ENCODE measurements at regions not wholly inside any gene's neighbourhood (a gene's known extent, or its start where the extent isn't known, plus 50 kb on each side); places are given as distances from the start of the nearest gene placed in this dataset.
"Not testable (repeated sequence)": the region's sequence is repeated elsewhere in the genome, so short reads cannot be mapped to it uniquely, and the experiment has no call there.

DNA sequence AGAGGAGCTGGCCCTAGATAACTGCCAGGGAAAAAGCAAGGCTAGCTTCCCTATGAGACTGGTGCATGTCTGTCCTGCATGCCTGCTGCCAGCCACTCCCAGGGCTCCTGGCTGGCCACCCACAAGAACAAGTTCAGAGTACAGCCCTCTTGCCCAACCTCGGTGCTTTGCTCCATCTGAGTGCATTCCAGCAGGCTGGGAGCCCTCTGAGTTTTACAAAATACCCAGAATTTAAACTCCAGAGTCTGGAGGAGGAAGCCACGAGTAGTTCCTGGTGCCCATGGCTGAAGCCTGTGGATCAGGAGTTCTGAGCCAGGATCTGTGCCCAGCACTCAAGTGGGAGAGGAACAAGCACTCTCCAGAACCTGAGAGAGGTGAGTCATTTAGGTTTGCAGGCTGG is 111.6 kb downstream of the MAGEE2 start:
- no peak for DNase-seq

- DNase-seq: no peak
These were observed 129.4 kb downstream of the MAGEE2 start for GRCh38 chrX:75655627-75656026.

DNA sequence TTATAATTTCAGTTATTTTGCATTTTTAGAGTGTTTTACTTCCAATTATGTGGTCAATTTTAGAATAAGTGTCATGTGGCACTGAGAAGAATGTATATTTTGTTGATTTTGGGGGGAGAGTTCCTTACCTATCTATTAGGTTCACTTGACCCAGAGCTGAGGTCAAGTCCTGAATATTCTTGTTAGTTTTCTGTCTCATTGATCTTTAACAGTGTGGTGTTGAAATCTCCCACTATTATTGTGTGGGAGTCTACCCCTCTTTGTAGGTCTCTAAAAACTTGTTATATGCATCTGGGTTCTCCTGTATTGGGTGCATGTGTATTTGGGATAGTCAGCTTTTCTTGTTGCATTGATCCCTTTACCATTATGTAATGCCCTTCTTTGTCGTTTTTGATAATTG is 127.0 kb upstream of the ZDHHC15 start:
- DNase-seq: no peak

DNA sequence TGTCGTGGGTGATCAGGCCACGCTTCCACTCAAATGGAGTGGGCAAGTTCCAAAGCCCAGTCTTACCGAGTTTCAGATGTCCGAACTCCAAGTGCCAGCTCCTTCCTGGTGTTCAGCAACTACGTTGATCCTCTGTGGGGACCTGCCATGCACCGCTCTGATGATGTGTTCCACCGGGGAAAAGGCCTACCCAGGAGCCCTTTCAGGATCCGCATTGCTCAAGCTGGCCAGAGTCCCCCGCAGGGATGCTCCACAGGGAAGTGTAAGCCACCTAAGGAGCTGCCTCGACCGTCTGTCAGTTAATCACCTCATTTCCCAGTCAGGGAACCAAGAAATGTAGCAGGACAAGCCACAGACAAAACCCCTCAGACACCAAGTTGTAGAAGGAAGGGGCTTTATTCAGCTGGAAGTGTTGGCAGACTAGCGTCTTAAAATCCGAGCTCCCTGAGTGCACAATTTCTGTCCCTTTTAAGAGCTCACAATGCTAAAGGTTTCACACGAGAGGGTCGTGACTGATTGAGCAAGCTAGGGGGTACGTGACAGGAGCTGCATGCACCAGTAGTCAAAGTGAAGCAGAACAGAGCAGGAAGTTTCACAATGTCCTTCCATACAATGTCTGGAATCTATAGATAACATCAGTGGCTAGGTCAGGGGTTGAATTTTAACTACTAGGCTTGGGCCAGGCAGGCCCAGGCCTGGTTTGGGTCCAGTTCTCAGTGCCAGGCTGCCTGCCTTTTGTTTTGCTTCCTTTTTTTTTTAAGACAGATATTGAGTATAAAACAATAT is 126.2 kb upstream of the ZDHHC15 start:
- DNase-seq: no peak

DNA sequence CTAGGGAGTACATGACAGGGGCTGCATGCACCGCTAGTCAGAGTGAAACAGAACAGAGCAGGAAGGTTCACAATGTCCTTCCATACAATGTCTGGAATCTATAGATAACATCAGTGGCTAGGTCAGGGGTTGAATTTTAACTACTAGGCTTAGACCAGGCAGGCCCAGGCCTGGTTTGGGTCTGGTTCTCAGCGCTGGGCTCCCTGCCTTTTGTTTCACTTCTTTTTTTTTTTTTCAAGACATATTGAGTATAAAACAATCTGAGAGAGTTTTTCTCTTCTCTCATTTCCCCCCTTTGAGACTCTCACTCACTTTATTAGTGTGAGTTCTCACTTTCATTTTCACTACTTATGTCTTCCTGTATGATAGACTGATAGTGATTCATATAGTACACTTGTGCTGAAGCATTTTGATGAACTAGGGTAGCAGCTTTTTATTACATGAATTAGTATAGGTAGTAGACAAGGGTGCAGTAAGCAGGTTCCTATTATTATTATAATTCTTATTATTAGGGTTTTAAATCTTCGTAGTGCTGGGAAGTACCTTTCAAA is 120.0 kb upstream of the ZDHHC15 start:
- DNase-seq: no peak

- DNase-seq: no peak
These were observed 115.5 kb upstream of the ZDHHC15 start for GRCh38 chrX:75638332-75638731.

DNA sequence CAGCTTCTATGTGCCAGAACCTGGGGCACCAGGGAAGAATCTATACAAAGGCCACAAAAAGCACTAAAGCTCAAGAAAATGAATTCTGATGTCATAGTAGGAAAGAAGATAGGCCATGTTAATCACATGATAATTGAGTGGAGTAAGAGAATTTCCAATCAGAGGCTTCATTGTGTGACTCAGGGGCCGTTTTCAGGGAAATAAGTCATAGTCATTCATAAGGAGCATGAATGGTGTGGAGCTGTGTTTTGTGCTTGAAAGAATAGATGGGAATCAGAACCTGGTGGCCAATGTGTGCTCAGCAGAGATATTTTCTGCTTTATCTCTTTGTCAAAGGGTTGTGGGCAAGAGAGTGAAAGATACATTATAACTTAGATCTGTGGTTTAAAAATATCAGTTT is 102.4 kb upstream of the ZDHHC15 start:
- no peak for DNase-seq

DNA sequence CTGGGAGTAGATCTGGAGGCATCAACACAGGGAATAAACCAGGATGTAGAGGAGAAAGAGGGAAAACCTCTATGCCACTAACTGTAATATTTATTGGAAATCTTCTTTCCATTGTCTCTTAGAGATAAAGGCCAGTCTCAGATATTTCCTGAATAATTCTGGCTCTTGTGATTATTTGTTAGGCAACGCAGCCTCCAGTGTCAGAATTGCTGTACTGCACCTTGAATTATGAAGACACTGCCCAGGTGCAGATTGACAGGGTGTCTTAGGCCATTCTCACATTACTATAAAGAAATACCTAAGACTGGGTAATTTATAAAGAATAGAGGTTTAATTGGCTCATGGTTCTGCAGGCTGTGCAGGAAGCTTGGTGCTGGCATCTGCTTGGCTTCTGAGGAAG is 100.7 kb upstream of the ZDHHC15 start:
- DNase-seq: peak; percentile 1

GRCh38 chrX:75609406-75609805 is 86.6 kb upstream of the ZDHHC15 start:
- no peak for DNase-seq

GRCh38 chrX:75603833-75604232 is 81.0 kb upstream of the ZDHHC15 start:
- DNase-seq: peak; percentile 9

GRCh38 chrX:75602022-75602421 is 79.2 kb upstream of the ZDHHC15 start:
- DNase-seq: not testable (repeated sequence)

DNA sequence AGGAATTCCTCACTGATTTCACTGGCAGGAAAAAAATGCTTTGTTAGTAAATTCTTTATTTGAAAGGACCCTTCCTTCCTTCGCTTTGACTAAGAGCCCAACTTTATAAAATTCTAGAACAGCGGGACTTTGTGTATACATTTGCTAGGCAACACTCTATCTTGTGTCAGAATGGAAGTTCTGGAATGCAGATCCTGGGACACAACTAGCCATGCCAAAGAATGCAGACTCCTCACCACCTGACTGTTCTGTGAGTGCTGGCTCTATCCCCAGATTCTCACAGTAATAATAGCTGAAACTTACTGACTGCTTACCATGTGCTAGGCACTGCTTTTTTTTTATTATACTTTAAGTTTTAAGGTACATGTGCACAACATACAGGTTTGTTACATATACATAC is 73.3 kb upstream of the ZDHHC15 start:
- DNase-seq: no peak

GRCh38 chrX:75593186-75593585 is 70.3 kb upstream of the ZDHHC15 start:
- DNase-seq: not testable (repeated sequence)

DNA sequence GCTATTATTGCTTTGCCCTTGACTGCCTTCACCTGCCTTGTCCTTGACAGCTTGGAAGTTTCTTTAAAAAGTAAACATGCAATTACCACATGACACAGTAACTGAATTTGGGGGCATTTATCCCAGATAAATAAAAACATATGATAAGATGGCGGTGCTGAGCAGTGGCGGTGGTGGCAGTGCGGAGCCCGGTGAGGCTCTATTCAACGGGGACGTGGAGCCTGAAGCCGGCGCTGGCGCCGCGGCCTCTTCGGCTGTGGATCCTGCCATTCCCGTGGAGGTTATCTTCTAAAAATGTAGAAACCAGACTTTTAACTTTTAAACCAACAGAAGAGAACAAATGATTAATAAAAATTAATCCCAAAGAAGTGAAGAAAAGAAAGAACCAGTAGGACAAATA is 59.7 kb upstream of the ZDHHC15 start:
- no peak for DNase-seq
